Mesothelial cell of epicardium (in vitro differentiated cells): ENCODE measurements at regions not wholly inside any gene's neighbourhood (a gene's known extent, or its start where the extent isn't known, plus 50 kb on each side); places are given as distances from the start of the nearest gene placed in this dataset.

Experiments used
- DNase-seq, 2 experiments: peaks; one replicate each; pipeline ENCODE4 v3.0.0; 2021; ENCODE audit warnings: low spot score in 2 of 2; ENCODE audit not compliant: unreplicated experiment in 2 of 2
- H3K27ac Mint-ChIP-seq: 2 replicates; pipeline ENCODE4 v1.8.0; 2021; ENCODE audit warnings: mixed read lengths
- H3K27me3 Mint-ChIP-seq: 2 replicates; pipeline ENCODE4 v1.8.0; 2021; ENCODE audit warnings: low read depth, mixed read lengths
- H3K36me3 Mint-ChIP-seq: 2 replicates; pipeline ENCODE4 v1.8.0; 2021; ENCODE audit warnings: mixed read lengths
- H3K4me1 Mint-ChIP-seq: 2 replicates; pipeline ENCODE4 v1.8.0; 2021; ENCODE audit warnings: mixed read lengths
- H3K4me3 Mint-ChIP-seq: 2 replicates; pipeline ENCODE4 v1.8.0; 2021; ENCODE audit warnings: mild to moderate bottlenecking, moderate library complexity, mixed read lengths
- H3K9me3 Mint-ChIP-seq: 2 replicates; pipeline ENCODE4 v1.8.0; 2021; ENCODE audit warnings: mixed read lengths
- CTCF ChIP-seq: fragments of 200-600 bp; sonication (generic); IDR thresholded peaks from one replicate; pipeline ENCODE4 v1.5.0; 2021; ENCODE audit warnings: antibody characterized with exemption; ENCODE audit not compliant: unreplicated experiment

DNA sequence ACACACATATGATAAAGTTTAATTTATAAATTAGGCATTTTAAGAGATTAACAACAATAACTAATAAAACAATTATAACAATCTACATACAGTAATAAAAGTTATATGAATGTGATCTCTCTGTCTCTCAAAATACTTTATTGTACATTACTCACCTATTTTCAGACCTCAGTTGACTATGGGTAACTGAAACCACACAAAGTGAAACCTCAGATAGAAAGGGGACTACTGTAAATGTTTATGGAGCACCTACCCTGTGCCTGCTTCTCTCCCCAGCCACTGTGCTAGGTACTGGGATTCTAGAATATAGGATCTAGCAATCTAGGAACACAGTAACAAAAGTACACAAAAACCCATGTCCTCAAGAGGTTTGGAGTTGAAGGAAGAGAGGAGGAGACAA is 63.4 kb upstream of the BTN3A2 start:
- DNase-seq = no peak
- H3K9me3 Mint-ChIP-seq = no peaks in the 10 kb centered on the region
- H3K27me3 Mint-ChIP-seq = no peaks in the 10 kb centered on the region
- no peak for TF ChIP-seq CTCF
- H3K4me3 Mint-ChIP-seq = no peak overlapping the region
- no peaks in the 10 kb centered on the region for H3K36me3 Mint-ChIP-seq
- H3K4me1 Mint-ChIP-seq = peaks cover 7% of the 10 kb centered on the region
- H3K27ac Mint-ChIP-seq = no peak overlapping the region

- H3K27me3 Mint-ChIP-seq = no peaks in the 10 kb centered on the region
- no peaks in the 10 kb centered on the region for H3K36me3 Mint-ChIP-seq
- H3K27ac Mint-ChIP-seq = no peak overlapping the region
- H3K4me3 Mint-ChIP-seq = no peak overlapping the region
- peaks cover 5% of the 10 kb centered on the region for H3K4me1 Mint-ChIP-seq
- no peaks in the 10 kb centered on the region for H3K9me3 Mint-ChIP-seq
- no peak for TF ChIP-seq CTCF
- no peak for DNase-seq
These were observed 61.9 kb upstream of the BTN3A2 start for GRCh38 chr6:26302941-26303559.

GRCh38 chr6:26304213-26304796 is 60.7 kb upstream of the BTN3A2 start:
- H3K27me3 Mint-ChIP-seq = no peaks in the 10 kb centered on the region
- peak overlapping the region; percentile 93 for H3K27ac Mint-ChIP-seq

DNA sequence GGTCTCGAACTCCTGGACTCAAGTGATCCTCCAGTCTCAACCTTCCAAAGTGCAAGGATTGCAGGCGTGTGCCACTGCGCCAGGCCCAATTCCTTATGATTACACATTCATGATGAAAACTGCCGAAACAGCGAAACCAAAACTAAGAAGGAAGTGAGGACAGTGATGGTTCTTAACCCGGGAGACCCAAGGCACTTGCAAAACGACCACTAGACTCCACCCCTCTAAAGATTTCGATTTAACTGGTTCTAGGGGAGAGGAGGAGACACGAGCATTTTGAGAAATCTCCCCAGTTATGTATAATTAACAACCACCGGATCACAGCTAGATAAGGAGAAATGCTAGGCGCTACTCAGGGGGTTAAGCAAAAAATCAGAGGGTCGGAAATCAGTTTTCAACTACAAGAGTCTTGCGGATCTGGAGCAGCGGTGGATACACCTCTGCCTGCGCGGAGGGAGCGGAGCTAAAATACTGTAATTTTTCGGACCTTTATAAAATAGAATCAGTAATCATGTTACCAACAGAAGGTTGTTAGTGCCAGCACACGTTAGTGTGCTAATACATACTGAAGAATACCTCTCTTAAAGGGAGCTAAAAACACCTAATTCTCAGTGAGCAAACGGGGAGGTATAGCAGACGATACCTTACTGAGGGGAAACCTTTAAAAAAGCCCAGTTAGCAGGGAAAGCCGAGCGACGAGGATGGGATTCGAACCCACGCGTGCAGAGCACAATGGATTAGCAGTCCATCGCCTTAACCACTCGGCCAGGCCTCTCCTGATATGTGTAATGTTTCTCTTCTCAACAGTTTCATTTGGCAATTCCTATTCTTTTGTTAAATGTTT is 60.0 kb upstream of the BTN3A2 start:
- Mint-ChIP-seq H3K27ac (peak overlapping the region; percentile 93), H3K36me3 (no peaks in the 10 kb centered on the region), H3K4me1 (peaks cover 5% of the 10 kb centered on the region), H3K27me3 (no peaks in the 10 kb centered on the region), H3K9me3 (no peaks in the 10 kb centered on the region), H3K4me3 (peak overlapping the region; percentile 90)
- peak in 1 of 2 experiments; percentile 76 for DNase-seq
- TF ChIP-seq CTCF = no peak

More at GRCh38 chr6:26304213-26304796, 60.7 kb upstream of the BTN3A2 start:
- no peak for DNase-seq
- Mint-ChIP-seq H3K4me3 (peak overlapping the region; percentile 90), H3K9me3 (no peaks in the 10 kb centered on the region), H3K36me3 (no peaks in the 10 kb centered on the region), H3K4me1 (peaks cover 5% of the 10 kb centered on the region)
- TF ChIP-seq CTCF = no peak

- H3K4me1 Mint-ChIP-seq = peaks cover 5% of the 10 kb centered on the region
- no peaks in the 10 kb centered on the region for H3K27me3 Mint-ChIP-seq
- H3K27ac Mint-ChIP-seq = peak overlapping the region; percentile 93
- H3K4me3 Mint-ChIP-seq = peak overlapping the region; percentile 90
- no peaks in the 10 kb centered on the region for H3K9me3 Mint-ChIP-seq
- DNase-seq = no peak
- no peaks in the 10 kb centered on the region for H3K36me3 Mint-ChIP-seq
- TF ChIP-seq CTCF = no peak
These were observed 59.4 kb upstream of the BTN3A2 start for GRCh38 chr6:26305641-26305969.
